Peyer's patch (tissue), 4 donors: ENCODE measurements at regions not wholly inside any gene's neighbourhood (a gene's known extent, or its start where the extent isn't known, plus 50 kb on each side); places are given as distances from the start of the nearest gene placed in this dataset.

Experiments
- POLR2A ChIP-seq, 2 donors: fragments of 450-650 bp; IDR thresholded peaks; one replicate each; pipeline ENCODE4 v1.5.1; 2017; ENCODE audit warnings: antibody characterized with exemption in 2 of 2, mild to moderate bottlenecking in 2 of 2, moderate library complexity in 2 of 2
- TF ChIP-seq, protein P1 (sequence below), 6 experiments: fragments of 450-650 bp in 4 of 6; fragments of 200-600 bp in 2 of 6; sonication (generic) in 1 of 6; IDR thresholded peaks; one replicate each; pipeline ENCODE4 v1.5.1; 2017 to 2019; ENCODE audit warnings: antibody characterized with exemption in 6 of 6, mild to moderate bottlenecking in 3 of 6, moderate library complexity in 1 of 6

DNA sequence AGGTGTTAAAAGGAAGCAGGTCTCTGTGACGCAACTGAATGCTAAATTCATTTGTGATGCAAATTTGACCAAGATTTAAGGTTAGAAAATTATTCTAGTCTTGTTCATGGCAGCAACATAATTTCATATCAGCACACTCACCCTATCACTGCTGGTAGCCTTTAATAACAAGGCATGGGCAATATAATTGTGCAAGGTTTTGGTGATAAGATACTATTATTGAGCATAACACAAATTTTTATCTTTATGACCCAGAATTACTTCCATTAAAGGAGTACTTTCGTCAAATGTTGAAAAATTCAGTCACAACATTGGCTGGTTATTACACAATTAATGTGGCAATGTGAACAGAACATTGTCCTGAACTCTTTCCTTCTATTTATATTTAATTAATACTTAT is 96.0 kb upstream of the PAM start:
- no peak for TF ChIP-seq POLR2A (IDR thresholded peaks at IDR 0.05)
- TF ChIP-seq, protein P1, sequence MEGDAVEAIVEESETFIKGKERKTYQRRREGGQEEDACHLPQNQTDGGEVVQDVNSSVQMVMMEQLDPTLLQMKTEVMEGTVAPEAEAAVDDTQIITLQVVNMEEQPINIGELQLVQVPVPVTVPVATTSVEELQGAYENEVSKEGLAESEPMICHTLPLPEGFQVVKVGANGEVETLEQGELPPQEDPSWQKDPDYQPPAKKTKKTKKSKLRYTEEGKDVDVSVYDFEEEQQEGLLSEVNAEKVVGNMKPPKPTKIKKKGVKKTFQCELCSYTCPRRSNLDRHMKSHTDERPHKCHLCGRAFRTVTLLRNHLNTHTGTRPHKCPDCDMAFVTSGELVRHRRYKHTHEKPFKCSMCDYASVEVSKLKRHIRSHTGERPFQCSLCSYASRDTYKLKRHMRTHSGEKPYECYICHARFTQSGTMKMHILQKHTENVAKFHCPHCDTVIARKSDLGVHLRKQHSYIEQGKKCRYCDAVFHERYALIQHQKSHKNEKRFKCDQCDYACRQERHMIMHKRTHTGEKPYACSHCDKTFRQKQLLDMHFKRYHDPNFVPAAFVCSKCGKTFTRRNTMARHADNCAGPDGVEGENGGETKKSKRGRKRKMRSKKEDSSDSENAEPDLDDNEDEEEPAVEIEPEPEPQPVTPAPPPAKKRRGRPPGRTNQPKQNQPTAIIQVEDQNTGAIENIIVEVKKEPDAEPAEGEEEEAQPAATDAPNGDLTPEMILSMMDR (IDR thresholded peaks at IDR 0.05), result no peak
